Natural killer cell treated with Interleukin-12 subunit alpha and Interleukin-12 subunit beta and Interleukin-15 and Interleukin-18, amount 100 ng/mL, for 72 hours (primary cell): ENCODE measurements at regions not wholly inside any gene's neighbourhood (a gene's known extent, or its start where the extent isn't known, plus 50 kb on each side); places are given as distances from the start of the nearest gene placed in this dataset.

Experiments
- ATAC-seq, 2 donors: fragments of 150-1000 bp; cut with Tn5 transposase in 1 of 2; sonication (Bioruptor Pico), chemical (Tn5 transposase) in 1 of 2; 2 replicates each; pipeline ENCODE4 v1.10.0; 2021
- DNase-seq: peaks from one replicate; pipeline ENCODE4 v3.0.0; 2022; ENCODE audit warnings: low spot score
- H3K27ac Mint-ChIP-seq, 2 donors: 1 replicate in 1 of 2; 2 replicates in 1 of 2; pipeline ENCODE4 v1.8.0; 2022; ENCODE audit warnings: mixed read lengths in 2 of 2, mild to moderate bottlenecking in 1 of 2, moderate library complexity in 1 of 2
- H3K27me3 Mint-ChIP-seq, 2 donors: 1 replicate in 1 of 2; 2 replicates in 1 of 2; pipeline ENCODE4 v1.8.0; 2022; ENCODE audit warnings: mixed read lengths in 2 of 2
- H3K36me3 Mint-ChIP-seq: one replicate; pipeline ENCODE4 v1.8.0; 2022; ENCODE audit warnings: mixed read lengths
- H3K4me1 Mint-ChIP-seq, 2 donors: 1 replicate in 1 of 2; 2 replicates in 1 of 2; pipeline ENCODE4 v1.8.0; 2022; ENCODE audit warnings: low read depth in 2 of 2, mixed read lengths in 2 of 2, mild to moderate bottlenecking in 1 of 2
- H3K4me3 Mint-ChIP-seq: one replicate; pipeline ENCODE4 v1.8.0; 2022; ENCODE audit warnings: mixed read lengths
- H3K9me3 Mint-ChIP-seq: 2 replicates; pipeline ENCODE4 v1.8.0; 2022; ENCODE audit warnings: mixed read lengths

DNA sequence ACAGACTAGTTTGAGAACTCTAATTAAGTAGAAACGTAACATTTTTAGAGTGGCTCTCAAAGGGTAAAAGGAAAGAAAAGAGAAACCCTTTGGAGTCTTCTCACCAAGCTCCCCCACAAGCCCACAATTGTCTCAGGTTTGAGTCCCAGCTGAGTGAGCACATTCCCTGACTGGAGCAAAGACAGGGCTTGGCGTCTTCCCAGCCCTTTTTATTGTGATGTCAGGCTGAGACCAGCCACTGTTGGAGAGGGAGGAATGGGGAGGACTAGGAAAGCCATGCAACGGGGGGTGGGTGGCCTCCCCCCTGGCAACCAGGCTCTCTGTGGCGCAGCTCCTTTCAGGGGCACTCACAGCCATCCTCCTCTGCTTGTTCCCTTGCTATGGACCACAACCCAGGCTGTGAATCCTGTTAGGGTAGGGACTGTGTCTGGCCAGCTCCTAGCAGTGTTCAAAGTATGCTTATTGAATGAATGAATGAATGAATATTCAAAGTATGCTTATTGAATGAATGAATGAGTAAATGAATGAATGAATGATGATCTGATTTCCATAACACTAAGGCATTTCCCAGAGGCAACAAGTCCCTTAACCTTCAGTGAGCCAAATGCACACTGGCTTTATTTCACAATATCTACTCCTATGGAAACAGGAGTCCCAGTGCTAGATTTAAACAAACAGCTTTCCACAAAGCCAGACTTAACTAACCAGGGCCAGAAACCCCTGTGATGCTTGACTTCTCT, 413.3 kb downstream of the MID1IP1 start:
- no peaks in the 10 kb centered on the region for H3K36me3 Mint-ChIP-seq
- no peak overlapping the region for H3K27ac Mint-ChIP-seq
- ATAC-seq (no peak), DNase-seq (no peak)
- no peaks in the 10 kb centered on the region for H3K9me3 Mint-ChIP-seq
- H3K4me3 Mint-ChIP-seq: no peak overlapping the region
- H3K4me1 Mint-ChIP-seq: no peaks in the 10 kb centered on the region
- peaks cover 27 to 31% of the 10 kb centered on the region in 2 donors for H3K27me3 Mint-ChIP-seq

DNA sequence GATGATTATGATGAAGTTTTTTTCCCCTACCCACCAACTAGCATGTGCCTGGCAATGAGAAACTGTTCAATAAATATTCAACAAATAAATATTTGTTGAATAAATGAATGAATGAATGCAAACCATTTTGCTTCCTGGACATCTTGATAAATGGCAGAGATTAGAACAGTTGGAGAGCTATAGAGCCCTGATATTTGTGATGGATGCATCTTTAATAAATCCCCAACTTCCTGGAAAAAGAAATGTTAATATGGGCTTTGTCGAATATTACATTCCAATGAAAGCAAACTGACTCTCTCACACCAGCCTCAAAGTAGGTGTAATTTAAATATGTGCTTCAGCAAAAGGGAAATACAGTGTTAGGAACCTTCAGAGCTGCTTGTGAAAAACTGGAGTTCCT, 419.7 kb downstream of the MID1IP1 start:
- Mint-ChIP-seq H3K4me3 (no peak overlapping the region), H3K36me3 (no peaks in the 10 kb centered on the region), H3K4me1 (no peaks in the 10 kb centered on the region), H3K27ac (no peak overlapping the region), H3K9me3 (no peaks in the 10 kb centered on the region), H3K27me3 (peaks cover 16 to 35% of the 10 kb centered on the region in 2 donors)
- no peak for DNase-seq
- ATAC-seq: no peak

DNA sequence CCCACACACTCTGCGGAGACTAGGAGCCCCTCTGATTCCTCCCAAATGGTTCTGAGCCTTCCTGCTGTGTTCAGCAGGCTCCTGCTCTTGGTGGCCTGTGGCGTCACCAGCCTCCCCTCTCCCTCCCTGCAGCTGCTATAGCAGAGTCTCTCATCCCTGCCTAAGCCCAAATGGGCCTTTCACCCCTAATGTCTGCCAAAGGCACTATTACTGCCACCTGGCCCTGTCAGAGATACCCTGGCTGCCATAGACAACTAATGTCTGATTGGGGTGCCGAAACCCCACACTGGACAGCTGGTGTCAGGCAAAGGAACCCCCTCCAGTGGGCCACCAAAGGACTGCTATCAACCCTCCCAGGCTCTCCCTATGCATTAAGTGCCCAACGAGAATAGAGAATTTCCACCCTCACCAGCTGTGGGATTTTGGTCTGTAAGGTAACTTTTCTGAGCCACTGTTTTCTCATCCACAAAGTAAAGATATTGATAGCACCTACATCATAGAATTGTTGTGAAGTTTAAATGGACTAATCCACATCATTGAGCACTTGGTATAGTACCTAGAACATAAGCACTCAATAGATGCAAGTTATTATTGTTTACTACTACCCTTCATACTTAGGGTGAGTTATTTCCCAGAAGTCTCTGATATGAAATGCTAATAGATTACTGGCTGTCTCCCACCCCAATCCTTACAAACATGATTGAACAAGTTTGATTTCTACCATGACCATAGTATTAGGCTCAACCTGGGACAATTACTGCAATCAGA, 421.3 kb downstream of the MID1IP1 start:
- H3K27me3 Mint-ChIP-seq: peaks cover 16 to 39% of the 10 kb centered on the region in 2 donors
- H3K27ac Mint-ChIP-seq: no peak overlapping the region
- no peaks in the 10 kb centered on the region for H3K36me3 Mint-ChIP-seq
- no peaks in the 10 kb centered on the region for H3K9me3 Mint-ChIP-seq
- no peak for DNase-seq
- no peaks in the 10 kb centered on the region for H3K4me1 Mint-ChIP-seq
- H3K4me3 Mint-ChIP-seq: no peak overlapping the region
- ATAC-seq: no peak

DNA sequence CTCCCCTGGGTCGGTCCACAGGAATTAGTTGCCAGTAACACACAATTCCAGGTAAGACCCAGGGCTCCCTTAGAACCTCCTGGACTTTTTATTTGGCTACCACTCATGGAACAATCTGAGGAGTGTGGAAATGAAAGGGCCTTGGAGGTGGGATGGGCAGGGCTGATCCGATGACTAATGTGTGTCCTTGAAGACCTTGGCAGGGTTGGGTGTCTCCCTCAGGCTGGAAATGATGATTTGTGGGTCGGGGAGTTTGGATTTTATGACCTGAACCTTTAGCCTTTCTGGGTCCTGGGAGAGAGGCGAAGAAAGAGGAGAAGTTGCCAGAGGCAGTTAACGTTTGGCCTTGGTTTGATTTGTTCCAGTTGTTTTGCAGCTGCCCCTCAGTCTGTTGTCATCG, 425.0 kb downstream of the MID1IP1 start:
- no peaks in the 10 kb centered on the region for H3K9me3 Mint-ChIP-seq
- H3K27me3 Mint-ChIP-seq: peaks cover 0 to 23% of the 10 kb centered on the region in 2 donors
- no peak overlapping the region for H3K4me3 Mint-ChIP-seq
- H3K36me3 Mint-ChIP-seq: no peaks in the 10 kb centered on the region
- ATAC-seq (no peak), DNase-seq (no peak)
- H3K27ac Mint-ChIP-seq: no peak overlapping the region
- no peaks in the 10 kb centered on the region for H3K4me1 Mint-ChIP-seq

DNA sequence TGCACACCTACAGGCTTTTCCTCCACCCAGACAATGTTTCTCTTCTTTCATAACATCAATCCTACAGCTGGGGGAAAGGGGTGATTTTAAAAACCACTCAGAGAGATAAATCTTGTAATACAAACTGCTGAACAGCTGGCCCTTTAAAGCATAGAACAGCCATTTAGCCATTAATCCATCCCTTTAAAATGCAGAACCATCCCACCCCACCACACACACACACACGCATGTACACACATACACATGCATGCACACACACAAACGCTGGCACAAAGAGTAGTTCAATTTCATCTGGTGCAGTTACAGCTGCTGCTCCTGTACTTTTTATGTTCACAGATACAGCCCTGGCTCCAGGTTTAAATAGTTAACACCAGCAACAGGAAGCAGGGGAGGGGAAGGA, 426.1 kb downstream of the MID1IP1 start:
- Mint-ChIP-seq H3K36me3 (no peaks in the 10 kb centered on the region), H3K9me3 (no peaks in the 10 kb centered on the region), H3K27me3 (peaks cover 0 to 22% of the 10 kb centered on the region in 2 donors), H3K27ac (no peak overlapping the region), H3K4me3 (no peak overlapping the region), H3K4me1 (no peaks in the 10 kb centered on the region)
- ATAC-seq (no peak), DNase-seq (no peak)

DNA sequence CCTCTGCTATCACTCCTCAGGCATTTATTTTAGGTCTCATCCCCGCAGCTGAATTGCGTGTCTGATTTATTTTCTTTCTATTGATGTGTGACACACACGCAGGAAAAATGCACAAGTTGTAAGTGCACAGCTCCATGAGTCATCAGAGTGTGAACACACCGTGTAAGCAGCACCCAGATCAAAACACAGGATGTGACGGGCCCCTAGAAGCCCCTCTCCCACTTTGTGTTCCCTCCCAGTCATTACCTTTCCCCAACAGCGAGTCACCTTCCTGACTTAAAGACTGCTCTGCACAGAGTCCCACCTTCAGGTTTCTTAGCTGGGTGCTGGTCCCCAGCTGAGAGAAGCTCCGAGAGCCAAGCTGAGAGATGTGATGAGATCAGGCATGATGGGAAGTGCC, 436.7 kb downstream of the MID1IP1 start:
- H3K4me3 Mint-ChIP-seq: no peak overlapping the region
- no peak for DNase-seq
- H3K27ac Mint-ChIP-seq: no peak overlapping the region
- H3K27me3 Mint-ChIP-seq: peaks cover 5 to 22% of the 10 kb centered on the region in 2 donors
- H3K9me3 Mint-ChIP-seq: no peaks in the 10 kb centered on the region
- no peaks in the 10 kb centered on the region for H3K4me1 Mint-ChIP-seq
- H3K36me3 Mint-ChIP-seq: no peaks in the 10 kb centered on the region
- no peak for ATAC-seq

DNA sequence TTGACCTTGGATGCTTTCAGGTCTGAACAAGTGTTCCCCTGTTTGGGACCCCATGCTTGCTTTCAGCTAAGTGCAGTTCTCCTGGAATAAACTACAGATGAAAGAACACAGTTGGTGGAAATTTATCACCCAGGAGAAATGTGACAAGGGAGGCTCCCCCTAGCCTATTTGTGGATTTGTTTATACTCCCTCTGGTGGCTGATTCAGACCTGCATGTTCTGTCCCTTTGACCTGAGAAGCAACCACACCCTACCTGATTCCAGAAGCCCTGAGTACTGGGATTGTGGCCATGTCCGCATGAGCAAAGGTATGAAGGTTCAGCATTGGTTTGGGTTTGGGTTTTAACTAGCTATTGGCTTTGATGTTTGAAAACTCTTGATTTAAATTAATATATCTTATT, 440.9 kb downstream of the MID1IP1 start:
- no peak overlapping the region for H3K4me3 Mint-ChIP-seq
- DNase-seq (no peak), ATAC-seq (no peak)
- H3K9me3 Mint-ChIP-seq: no peaks in the 10 kb centered on the region
- H3K27me3 Mint-ChIP-seq: peaks cover 0 to 12% of the 10 kb centered on the region in 2 donors
- H3K4me1 Mint-ChIP-seq: no peaks in the 10 kb centered on the region
- H3K36me3 Mint-ChIP-seq: no peaks in the 10 kb centered on the region
- H3K27ac Mint-ChIP-seq: no peak overlapping the region

DNA sequence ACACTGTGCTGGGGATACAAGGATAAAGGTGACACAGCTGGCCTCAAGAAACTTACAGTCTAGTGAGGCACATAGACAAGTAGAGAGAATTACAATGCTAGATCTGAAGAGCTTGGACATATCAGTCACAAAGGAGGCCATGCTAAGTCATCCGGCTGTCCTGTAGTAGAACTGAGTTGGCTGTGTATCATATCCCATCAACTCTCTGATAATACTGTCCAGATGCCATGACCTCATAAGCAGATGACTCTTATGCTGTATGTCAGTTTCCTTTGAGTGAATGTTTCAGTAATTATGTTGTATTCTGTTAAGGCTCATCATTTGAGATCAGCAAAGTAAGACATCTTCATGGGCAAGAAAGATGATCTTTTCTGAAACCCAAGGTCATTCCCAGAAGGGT, 442.9 kb downstream of the MID1IP1 start:
- no peak overlapping the region for H3K4me3 Mint-ChIP-seq
- H3K9me3 Mint-ChIP-seq: no peaks in the 10 kb centered on the region
- ATAC-seq (peak in 1 of 2 donors; percentile 45), DNase-seq (no peak)
- peaks cover under 1 to 16% of the 10 kb centered on the region in 2 donors for H3K27me3 Mint-ChIP-seq
- no peak overlapping the region for H3K27ac Mint-ChIP-seq
- H3K36me3 Mint-ChIP-seq: no peaks in the 10 kb centered on the region
- no peaks in the 10 kb centered on the region for H3K4me1 Mint-ChIP-seq

DNA sequence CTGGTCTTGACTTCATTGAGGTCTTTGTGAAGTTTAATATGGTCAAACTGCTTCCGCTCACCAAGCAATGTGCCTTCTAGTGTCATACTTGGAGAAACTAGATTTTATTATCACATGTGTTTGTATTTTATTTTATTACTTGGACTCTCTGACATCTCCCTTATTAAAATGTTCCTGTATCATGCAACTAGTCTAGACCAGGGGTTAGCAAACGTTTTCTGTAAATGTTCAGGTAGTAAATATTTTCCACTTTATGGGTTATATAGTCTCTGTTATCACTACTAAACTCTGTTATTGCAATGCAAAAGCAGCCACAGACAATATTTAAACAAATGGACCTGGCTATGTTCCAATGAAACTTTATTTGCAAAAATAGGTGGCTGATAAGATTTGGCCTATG, 443.8 kb downstream of the MID1IP1 start:
- no peak for ATAC-seq
- Mint-ChIP-seq H3K4me1 (no peaks in the 10 kb centered on the region), H3K36me3 (no peaks in the 10 kb centered on the region), H3K9me3 (no peaks in the 10 kb centered on the region), H3K27me3 (peaks cover 9 to 22% of the 10 kb centered on the region in 2 donors), H3K4me3 (no peak overlapping the region), H3K27ac (no peak overlapping the region)
- DNase-seq: no peak

DNA sequence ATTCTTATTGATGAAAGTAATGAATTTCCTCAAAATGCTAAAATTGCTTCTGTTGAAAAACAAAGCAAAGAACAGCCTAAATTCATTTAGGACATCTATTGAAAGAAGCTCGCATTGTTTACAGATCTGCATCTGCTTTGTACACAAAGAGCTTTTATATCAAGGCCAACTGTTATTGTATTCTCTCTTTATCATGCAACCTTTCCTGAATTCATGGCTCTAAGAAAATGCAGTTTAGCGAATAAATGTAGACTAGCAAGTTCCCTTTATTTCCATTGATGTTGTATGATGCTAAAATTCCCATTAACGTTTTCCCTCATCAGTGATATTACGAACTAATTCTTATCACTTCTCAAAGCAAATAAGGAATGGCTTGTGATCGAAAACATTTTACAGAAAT, 446.3 kb downstream of the MID1IP1 start:
- H3K27me3 Mint-ChIP-seq: peaks cover 20 to 27% of the 10 kb centered on the region in 2 donors
- no peaks in the 10 kb centered on the region for H3K4me1 Mint-ChIP-seq
- H3K36me3 Mint-ChIP-seq: no peaks in the 10 kb centered on the region
- H3K27ac Mint-ChIP-seq: no peak overlapping the region
- ATAC-seq (no peak), DNase-seq (no peak)
- H3K9me3 Mint-ChIP-seq: no peaks in the 10 kb centered on the region
- H3K4me3 Mint-ChIP-seq: no peak overlapping the region

DNA sequence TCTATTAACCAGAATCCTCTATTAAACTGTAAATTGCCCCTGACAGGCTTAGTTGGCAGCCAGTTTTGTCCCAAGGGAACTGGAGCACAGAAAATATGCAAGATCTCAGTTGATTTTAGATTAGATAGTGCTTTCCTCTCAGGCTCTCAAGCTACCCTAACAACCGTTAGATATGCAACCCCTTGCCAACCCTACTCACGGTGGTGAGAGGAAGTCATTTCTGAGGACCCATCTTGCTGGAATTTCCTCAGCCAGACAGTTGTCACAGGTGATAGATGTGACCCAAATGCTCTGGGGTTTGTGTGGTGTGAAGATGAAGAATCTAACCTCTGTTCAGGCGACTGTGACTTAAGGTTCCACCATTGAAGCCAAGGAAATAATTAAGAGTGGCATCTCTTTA, 447.1 kb downstream of the MID1IP1 start:
- peaks cover 25 to 31% of the 10 kb centered on the region in 2 donors for H3K27me3 Mint-ChIP-seq
- H3K4me1 Mint-ChIP-seq: no peaks in the 10 kb centered on the region
- ATAC-seq: no peak

DNA sequence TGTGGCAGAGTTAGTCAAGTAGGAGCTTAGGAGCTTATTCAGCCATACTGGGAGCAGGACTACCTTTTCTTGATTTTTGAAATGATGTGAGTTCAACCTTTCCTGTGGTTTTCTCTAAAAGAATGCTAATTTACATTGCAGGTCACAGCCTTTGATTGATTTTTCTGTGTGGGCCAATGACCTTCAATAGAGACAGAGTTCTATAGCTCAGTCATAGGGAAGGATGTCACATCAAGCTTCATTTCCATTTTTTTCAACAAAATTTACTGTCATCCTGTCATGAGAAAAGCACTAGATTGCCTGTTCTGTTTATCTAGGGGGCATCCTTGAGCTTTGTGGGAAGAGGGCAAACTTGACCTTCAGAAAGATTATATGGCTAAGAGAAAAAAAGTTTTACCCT, 448.7 kb downstream of the MID1IP1 start:
- no peak for DNase-seq
- H3K27me3 Mint-ChIP-seq: peaks cover 31 to 34% of the 10 kb centered on the region in 2 donors
- no peaks in the 10 kb centered on the region for H3K9me3 Mint-ChIP-seq
- no peaks in the 10 kb centered on the region for H3K36me3 Mint-ChIP-seq
- no peak overlapping the region for H3K4me3 Mint-ChIP-seq
- no peak for ATAC-seq
- H3K27ac Mint-ChIP-seq: no peak overlapping the region
- H3K4me1 Mint-ChIP-seq: no peaks in the 10 kb centered on the region

More for the DNA sequence above, 447.1 kb downstream of the MID1IP1 start:
- no peak for DNase-seq
- Mint-ChIP-seq H3K36me3 (no peaks in the 10 kb centered on the region), H3K4me3 (no peak overlapping the region), H3K9me3 (no peaks in the 10 kb centered on the region), H3K27ac (no peak overlapping the region)

DNA sequence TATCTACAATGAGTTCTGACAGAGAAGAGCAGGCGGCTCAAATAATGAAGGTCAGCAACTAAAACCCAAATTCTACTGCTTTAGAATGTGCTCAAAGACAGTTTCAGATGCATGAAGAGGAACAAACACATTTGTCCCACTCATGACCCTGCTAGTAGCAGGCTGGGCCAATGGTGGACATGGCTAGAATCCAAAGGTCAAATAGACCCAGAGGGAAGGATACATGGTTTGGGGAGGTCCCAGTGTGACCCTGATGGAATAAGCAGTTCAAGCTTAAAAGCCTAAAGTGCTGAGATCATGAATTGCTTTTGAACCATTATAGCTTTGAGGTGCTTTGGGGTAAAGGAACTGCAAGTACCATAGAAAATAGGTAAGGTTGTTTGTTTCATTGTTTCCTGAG, 450.7 kb downstream of the MID1IP1 start:
- DNase-seq: no peak
- H3K27ac Mint-ChIP-seq: no peak overlapping the region
- H3K4me3 Mint-ChIP-seq: no peak overlapping the region
- H3K9me3 Mint-ChIP-seq: no peaks in the 10 kb centered on the region
- peaks cover 31 to 32% of the 10 kb centered on the region in 2 donors for H3K27me3 Mint-ChIP-seq
- no peaks in the 10 kb centered on the region for H3K36me3 Mint-ChIP-seq
- no peaks in the 10 kb centered on the region for H3K4me1 Mint-ChIP-seq
- ATAC-seq: no peak

DNA sequence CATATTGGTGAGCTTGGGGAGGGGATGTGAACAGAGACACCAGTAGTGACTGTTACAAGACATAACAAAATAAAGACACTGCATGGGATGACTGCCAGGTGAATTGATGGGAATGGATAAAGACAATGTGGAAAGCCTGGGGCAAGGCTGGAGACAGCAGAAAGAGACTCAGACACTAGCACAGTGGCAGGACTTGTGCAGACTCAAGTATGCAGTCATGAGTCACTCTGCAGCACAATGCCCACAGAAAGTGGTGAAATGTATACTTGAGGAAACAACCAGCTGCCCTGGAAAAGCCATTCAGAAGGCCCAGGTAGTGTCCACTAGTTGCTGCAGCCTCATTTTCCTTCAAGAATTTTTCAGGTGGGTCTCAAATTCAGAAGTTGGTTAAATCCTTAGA, 452.3 kb downstream of the MID1IP1 start:
- Mint-ChIP-seq H3K27ac (no peak overlapping the region), H3K36me3 (no peaks in the 10 kb centered on the region), H3K27me3 (peaks cover 27 to 31% of the 10 kb centered on the region in 2 donors), H3K9me3 (no peaks in the 10 kb centered on the region), H3K4me1 (no peaks in the 10 kb centered on the region), H3K4me3 (no peak overlapping the region)
- no peak for ATAC-seq
- no peak for DNase-seq
